SK-N-MC (cell line): ENCODE measurements at regions not wholly inside any gene's neighbourhood (a gene's known extent, or its start where the extent isn't known, plus 50 kb on each side); places are given as distances from the start of the nearest gene placed in this dataset.

ENCODE experiments used
- EZH2 ChIP-seq: fragments of 200-600 bp; sonication (generic); IDR thresholded peaks from one replicate; pipeline ENCODE4 v1.6.1; 2017; ENCODE audit warnings: antibody characterized with exemption
- FOXP2 ChIP-seq: optimal IDR thresholded peaks from 2 replicates; pipeline ENCODE3; 2011; ENCODE audit warnings: mild to moderate bottlenecking, moderate library complexity; ENCODE audit not compliant: insufficient read depth; ENCODE audit errors: extremely low read length, control extremely low read depth
- POLR2AphosphoS5 ChIP-seq: IDR thresholded peaks from 2 replicates; pipeline ENCODE4 v1.6.1; 2012; ENCODE audit warnings: mild to moderate bottlenecking, low read depth, low read length, borderline replicate concordance

DNA sequence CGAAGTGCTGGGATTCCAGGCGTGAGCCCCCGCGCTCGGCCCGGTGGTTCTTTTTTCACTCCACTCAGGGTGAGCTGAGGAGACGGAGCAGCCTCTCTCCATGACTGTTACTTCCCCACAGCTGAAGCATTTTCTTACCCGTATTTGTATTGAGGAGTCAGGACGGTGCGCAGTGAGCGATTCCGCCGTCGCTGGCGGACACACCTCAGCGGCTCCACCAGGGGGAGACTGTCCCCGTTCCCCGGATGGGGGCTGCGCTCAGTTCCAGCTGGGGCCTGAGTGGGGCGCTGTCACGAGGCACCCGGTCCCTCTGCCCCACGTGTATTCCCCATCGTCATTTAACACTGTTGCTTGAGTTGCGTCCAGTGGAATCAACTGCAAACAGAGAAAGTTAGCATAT, 844.0 kb upstream of the FRG1 start:
- TF ChIP-seq EZH2 (no peak), POLR2AphosphoS5 (no peak), FOXP2 (no peak)
